ENCODE measurements at regions not wholly inside any gene's neighbourhood (a gene's known extent, or its start where the extent isn't known, plus 50 kb on each side); places are given as distances from the start of the nearest gene placed in this dataset.
A peak's percentile ranks its signal among the peaks of the same experiment; 100 is the strongest.

DNA sequence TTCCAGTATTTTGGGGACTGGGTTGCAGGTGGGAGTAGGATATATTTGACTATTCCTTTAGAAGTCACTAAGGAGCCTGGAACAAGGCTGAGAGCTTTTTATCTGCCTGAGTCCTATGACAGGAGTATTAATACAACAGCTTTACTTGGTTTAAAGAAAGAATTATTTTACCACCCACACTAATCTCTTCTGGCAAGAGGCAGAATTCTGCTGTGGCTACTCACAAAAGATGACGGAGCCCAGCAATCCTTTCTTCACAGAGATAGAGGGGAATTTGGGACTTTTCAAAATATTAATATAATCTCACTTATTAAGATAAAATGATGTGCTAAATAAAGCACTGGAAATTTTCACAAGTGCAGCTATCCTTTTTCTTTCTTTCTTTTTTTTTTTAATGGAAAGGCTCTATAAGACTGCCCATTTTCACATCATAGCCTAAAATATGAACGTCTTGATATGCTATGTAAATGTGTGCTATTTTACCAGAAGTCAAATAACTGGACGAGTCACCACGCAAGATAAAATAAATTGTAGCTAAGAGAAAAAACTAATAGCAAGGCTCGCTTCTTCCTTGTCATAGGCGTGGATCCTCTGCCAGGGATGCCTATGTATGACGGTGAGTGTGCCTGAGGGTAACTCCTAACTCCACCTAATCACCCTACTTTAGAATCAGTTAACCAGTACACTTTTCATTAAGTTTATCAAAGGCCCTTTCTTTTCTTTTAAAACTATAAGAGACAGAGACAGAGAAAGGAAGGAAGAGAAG is 76.3 kb downstream of the ZNF608 start:
- Mint-ChIP-seq H3K27me3 (peaks cover 4% of the 10 kb centered on the region), H3K4me3 (no peak overlapping the region), H3K27ac (no peak overlapping the region), H3K36me3 (no peaks in the 10 kb centered on the region), H3K9me3 (no peaks in the 10 kb centered on the region), H3K4me1 (no peaks in the 10 kb centered on the region)

DNA sequence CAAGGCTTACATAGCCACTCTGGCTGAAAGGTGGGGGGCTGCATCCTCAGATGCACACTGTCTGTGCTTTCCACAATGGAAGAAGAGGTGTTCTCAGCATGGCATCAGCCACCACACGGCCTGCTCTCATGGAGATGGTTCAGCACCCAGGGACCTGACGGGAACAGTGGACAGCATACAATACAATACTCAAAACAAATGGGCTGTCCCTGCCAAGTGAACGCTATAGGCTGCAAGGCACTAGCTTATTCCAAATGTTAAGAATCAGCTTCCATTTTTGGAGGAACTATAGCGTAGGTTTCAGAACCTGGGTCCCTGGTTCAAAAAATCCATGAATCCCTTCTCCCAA is 77.2 kb downstream of the ZNF608 start:
- H3K36me3 Mint-ChIP-seq: no peaks in the 10 kb centered on the region
- peaks cover 4% of the 10 kb centered on the region for H3K27me3 Mint-ChIP-seq
- no peak overlapping the region for H3K4me3 Mint-ChIP-seq
- no peaks in the 10 kb centered on the region for H3K4me1 Mint-ChIP-seq
- H3K9me3 Mint-ChIP-seq: no peaks in the 10 kb centered on the region
- H3K27ac Mint-ChIP-seq: no peak overlapping the region

DNA sequence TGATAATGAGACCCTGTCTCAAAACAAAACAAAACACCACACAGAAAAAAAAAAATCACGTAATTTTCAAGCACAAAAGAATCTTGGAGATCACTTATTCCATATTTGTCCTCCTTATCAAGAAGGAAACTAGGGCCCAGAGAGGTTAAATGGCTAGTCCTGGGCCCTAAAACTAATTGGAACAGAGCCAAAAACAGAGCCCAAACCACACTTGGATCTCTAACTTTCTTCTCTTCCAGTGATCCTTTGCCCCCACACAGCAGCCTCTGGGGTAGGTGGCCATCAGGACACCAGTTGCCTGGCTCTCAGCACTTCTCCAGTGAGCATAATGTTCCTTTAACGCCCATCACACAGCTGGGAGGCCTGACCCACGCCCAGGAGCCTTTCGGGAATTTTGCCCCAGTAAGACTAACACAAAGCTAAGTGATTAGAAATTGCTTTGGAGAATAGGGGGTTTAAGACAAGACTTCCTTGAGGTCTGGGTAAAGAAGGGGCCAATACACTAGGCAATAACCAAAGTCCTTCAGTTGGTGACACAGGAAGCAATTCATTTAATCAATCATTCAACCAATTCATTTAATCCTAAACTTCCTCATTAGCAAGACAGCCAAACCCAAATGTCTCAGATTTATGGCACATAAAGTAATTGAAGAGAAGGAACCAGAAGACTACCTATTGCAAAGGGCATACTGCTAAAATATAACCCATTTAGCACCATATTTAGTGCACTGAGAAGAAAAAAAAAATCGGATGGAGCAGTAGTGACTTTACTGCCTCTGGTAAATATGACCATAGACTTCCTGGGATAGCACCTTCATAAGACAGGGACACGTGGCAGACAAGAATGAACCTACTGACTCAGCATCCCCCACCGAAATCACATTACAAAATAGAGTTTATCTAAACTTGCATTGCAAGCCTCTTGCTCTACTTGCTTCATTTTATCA is 77.8 kb downstream of the ZNF608 start:
- H3K4me1 Mint-ChIP-seq: no peaks in the 10 kb centered on the region

DNA sequence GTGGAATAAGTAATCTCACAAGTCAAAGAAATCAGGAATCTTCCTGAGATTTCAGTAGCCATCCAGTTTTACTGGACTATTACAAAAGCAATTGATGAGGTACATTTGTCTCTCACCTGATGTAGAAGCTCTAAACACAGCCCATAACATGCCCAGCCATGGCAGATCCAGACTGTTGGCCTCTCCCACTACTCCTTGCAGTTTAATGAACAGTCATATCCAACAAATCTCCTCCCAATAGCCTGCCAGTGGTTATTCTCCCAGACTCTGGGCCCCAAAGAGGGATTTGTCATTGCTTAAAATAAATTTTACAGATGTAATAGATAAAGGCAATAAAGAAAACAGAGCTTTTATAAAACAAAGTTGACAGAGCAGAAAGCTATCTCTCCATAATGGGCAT is 80.8 kb downstream of the ZNF608 start:
- no peak overlapping the region for H3K27ac Mint-ChIP-seq
- no peaks in the 10 kb centered on the region for H3K36me3 Mint-ChIP-seq
- no peak overlapping the region for H3K4me3 Mint-ChIP-seq
- no peaks in the 10 kb centered on the region for H3K4me1 Mint-ChIP-seq
- peaks cover 4% of the 10 kb centered on the region for H3K27me3 Mint-ChIP-seq
- no peaks in the 10 kb centered on the region for H3K9me3 Mint-ChIP-seq

More for the DNA sequence above, 77.8 kb downstream of the ZNF608 start:
- Mint-ChIP-seq H3K27ac (no peak overlapping the region), H3K4me3 (no peak overlapping the region), H3K36me3 (no peaks in the 10 kb centered on the region), H3K27me3 (peaks cover 4% of the 10 kb centered on the region), H3K9me3 (no peaks in the 10 kb centered on the region)

DNA sequence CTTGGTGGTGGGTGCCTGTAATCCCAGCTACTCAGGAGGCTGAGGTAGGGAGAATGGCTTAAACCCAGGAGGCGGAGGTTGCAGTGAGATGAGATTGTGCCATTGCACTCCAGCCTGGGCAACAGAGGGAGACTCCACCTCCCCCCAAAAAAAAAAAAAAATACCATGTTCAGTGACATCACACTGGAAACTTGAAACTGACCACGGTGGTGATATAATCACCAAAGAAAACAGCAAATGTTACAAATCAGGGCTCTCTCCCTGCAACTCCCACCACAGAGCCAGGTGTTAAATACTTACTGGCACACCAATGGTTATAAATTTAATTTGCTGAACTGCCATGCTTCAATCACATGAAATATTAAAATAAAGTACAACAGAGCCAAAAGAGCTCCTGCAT is 81.4 kb downstream of the ZNF608 start:
- Mint-ChIP-seq H3K4me1 (no peaks in the 10 kb centered on the region), H3K27me3 (peaks cover 4% of the 10 kb centered on the region), H3K36me3 (no peaks in the 10 kb centered on the region), H3K27ac (no peak overlapping the region), H3K4me3 (no peak overlapping the region), H3K9me3 (no peaks in the 10 kb centered on the region)

GRCh38 chr5:124664287-124664686 is 82.2 kb downstream of the ZNF608 start:
- Mint-ChIP-seq H3K4me1 (no peaks in the 10 kb centered on the region), H3K4me3 (no peak overlapping the region), H3K27ac (no peak overlapping the region), H3K27me3 (peaks cover 4% of the 10 kb centered on the region), H3K36me3 (no peaks in the 10 kb centered on the region), H3K9me3 (no peaks in the 10 kb centered on the region)

DNA sequence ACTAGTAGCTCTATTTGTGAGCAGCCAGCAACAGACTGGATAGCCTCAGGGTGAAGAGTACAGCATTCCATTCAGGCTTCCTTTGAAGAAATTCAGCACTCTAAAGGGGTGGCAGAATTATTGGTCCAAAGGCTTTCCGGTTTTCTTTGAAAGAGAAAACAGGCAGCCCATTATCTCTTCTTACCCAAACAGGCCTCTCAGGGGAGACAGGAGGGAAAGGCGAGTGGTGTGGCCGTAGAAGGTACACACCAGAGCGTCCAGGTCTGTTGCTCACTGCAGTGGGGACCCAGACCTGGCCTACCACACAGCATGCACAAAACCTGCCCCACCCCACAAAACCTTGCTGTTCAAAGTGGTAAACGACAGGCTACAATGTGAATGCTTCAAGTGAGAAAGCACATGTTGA is 83.3 kb downstream of the ZNF608 start:
- H3K4me1 Mint-ChIP-seq: no peaks in the 10 kb centered on the region
- no peaks in the 10 kb centered on the region for H3K36me3 Mint-ChIP-seq
- H3K4me3 Mint-ChIP-seq: no peak overlapping the region
- H3K9me3 Mint-ChIP-seq: no peaks in the 10 kb centered on the region
- H3K27me3 Mint-ChIP-seq: peaks cover 5% of the 10 kb centered on the region
- no peak overlapping the region for H3K27ac Mint-ChIP-seq

DNA sequence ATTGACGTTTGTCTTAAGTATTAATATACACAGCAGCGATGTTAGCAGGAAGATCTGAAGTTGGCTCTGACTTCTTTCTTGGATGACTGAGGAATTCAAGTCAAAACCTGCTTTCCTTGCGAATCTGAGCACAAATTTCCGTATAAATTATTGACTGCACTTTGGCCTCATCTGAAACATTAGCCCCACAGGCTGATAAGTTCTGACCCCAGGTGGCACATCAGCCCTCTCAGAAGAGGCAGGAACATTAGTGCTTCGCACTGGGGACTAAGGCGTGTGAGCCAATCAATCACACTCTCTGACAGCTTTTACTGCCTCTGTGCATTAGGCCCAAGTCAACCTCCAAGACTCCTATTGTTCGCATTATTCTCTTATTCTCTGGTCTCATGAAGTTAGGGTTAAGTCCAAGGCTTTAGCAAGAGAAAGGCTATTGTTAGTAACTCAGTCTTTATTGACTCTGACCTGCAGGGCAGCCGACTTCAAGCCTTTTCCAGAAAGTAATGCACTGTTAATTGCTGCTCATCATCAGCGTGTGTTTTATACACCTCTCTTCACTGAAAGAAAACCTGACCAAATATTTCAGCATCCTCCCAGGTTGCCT is 84.2 kb downstream of the ZNF608 start:
- H3K27me3 Mint-ChIP-seq: peaks cover 5% of the 10 kb centered on the region
- no peak overlapping the region for H3K27ac Mint-ChIP-seq
- no peaks in the 10 kb centered on the region for H3K9me3 Mint-ChIP-seq
- no peak overlapping the region for H3K4me3 Mint-ChIP-seq
- H3K36me3 Mint-ChIP-seq: no peaks in the 10 kb centered on the region
- no peaks in the 10 kb centered on the region for H3K4me1 Mint-ChIP-seq

DNA sequence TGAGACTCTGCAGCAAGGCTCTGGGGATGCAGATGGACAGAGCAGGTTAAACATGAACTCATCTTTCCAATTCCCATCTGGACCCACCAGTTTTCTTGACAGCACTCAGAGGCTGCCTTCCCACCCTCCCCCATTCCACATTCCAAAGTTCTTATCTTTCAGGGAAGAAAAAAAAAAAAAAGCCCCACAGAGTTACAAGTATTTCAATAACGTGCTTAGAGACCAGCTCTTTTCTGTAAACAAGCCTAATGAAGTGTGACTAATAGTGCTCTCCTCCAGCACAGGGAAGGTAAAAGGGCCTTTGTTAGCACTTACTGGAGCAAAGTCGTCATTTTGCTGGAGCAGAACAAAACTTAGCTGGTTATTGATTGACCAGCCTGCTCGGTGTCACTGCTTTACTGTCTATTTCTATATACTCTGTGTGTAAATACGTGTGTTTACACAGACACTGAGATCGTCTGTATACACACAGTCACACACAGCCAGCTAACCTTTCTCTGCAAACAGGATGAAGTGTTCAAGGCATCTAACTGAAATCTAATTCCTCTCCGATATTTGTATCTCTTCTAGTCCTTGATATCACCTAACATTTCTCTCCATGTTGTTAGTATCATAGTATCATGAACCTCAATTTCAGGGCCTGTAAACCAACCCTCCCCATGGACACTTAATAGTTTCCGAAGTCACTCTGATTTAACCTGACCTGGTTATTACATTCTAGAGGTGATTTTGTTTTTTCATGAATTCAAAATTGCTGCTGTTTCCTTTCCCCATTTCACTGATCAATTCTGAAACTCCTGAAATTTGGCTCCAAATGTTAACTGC is 84.9 kb downstream of the ZNF608 start:
- Mint-ChIP-seq H3K27ac (no peak overlapping the region), H3K36me3 (no peaks in the 10 kb centered on the region), H3K4me1 (no peaks in the 10 kb centered on the region), H3K27me3 (peaks cover 5% of the 10 kb centered on the region), H3K9me3 (no peaks in the 10 kb centered on the region), H3K4me3 (no peak overlapping the region)

DNA sequence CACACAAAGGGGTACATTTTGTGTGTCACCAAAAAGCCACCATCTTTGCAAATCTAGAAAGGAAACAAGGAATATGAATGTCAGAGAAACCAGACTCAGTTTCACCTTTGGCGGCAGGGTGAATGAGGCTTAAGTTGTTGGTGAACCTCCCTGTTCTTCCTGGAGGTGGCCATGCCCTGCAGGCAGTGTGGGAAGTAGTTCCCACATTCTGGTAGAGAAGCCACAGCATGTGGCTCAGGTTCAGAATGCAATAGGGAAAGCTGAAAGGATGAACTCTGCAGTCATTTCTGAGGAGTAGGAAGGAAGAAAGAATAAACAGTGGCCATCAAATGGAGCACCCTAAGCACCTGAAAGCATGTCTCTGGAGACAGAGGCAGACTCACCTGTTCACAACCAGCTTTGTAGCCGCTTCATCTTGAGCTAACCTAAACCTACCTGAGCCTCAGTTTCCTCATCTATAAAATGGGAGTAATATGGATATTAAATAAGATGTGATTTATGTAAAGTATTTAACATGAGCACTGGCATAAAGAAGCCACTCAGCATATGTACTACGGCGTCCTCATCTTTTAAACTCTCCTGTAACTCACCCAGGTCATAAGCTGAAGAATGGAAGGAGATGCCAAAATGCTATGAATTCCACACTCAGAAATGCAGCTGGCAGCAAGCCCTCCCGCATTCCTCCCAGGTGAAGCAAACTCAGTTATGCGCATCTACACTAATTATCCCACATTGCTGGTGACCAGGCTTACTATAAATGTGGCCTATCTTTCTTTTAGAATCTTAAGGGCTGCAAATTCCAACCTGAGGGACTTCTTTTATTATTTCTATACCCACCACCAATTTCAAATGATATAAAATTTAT is 86.0 kb downstream of the ZNF608 start:
- H3K36me3 Mint-ChIP-seq: no peaks in the 10 kb centered on the region
- no peak overlapping the region for H3K4me3 Mint-ChIP-seq
- H3K9me3 Mint-ChIP-seq: no peaks in the 10 kb centered on the region
- no peak overlapping the region for H3K27ac Mint-ChIP-seq
- no peaks in the 10 kb centered on the region for H3K4me1 Mint-ChIP-seq
- peaks cover 1% of the 10 kb centered on the region for H3K27me3 Mint-ChIP-seq

GRCh38 chr5:124659798-124660197 is 86.6 kb downstream of the ZNF608 start:
- Mint-ChIP-seq H3K4me3 (no peak overlapping the region), H3K27ac (no peak overlapping the region), H3K4me1 (no peaks in the 10 kb centered on the region), H3K27me3 (peaks cover 1% of the 10 kb centered on the region), H3K9me3 (no peaks in the 10 kb centered on the region), H3K36me3 (no peaks in the 10 kb centered on the region)

DNA sequence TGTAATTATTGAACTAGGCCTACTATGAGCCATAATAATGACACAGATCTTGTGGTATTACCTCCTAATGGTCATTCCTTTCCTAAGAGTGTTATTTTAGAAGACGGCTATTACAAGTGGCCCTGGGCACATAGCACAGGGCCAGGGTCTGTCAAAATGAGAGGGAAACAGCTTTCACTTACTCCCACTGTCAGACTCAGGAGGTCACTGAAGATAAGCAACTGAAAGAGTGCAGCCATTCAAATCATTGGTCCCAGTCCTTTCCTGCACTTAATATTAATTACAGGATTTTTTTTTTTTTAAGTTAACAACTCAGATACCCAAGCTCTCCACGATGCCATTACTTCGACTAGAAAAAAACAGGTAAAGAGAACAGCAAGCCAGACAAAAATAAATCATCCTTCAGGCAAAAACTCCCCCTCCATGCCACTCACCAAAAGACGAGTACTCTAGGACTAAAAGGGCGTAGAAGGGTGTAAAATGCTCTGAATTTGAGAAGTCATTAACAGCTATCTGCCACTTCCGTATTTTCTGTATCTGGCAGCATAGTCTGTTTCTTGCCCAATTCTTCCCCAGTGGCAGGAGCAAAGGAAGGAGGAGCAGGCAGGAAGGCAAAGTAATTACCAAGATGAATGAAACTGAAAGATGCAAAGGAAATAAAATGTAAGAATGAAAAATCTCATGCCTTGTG is 87.4 kb downstream of the ZNF608 start:
- Mint-ChIP-seq H3K27me3 (peaks cover 1% of the 10 kb centered on the region), H3K4me3 (no peak overlapping the region), H3K36me3 (no peaks in the 10 kb centered on the region), H3K4me1 (no peaks in the 10 kb centered on the region), H3K27ac (peak overlapping the region; percentile 13), H3K9me3 (no peaks in the 10 kb centered on the region)

GRCh38 chr5:124655921-124656511 is 90.4 kb downstream of the ZNF608 start:
- no peaks in the 10 kb centered on the region for H3K9me3 Mint-ChIP-seq
- no peak overlapping the region for H3K4me3 Mint-ChIP-seq
- no peaks in the 10 kb centered on the region for H3K36me3 Mint-ChIP-seq
- H3K27ac Mint-ChIP-seq: no peak overlapping the region
- H3K27me3 Mint-ChIP-seq: peaks cover 13% of the 10 kb centered on the region
- peaks cover 7% of the 10 kb centered on the region for H3K4me1 Mint-ChIP-seq

Measured in activated naive CD4-positive, alpha-beta T cell treated with anti-CD3 and anti-CD28 coated beads, Interleukin-2, amount 50 U/mL, for 24 hours (primary cell).